ENCODE measurements at regions not wholly inside any gene's neighbourhood (a gene's known extent, or its start where the extent isn't known, plus 50 kb on each side); places are given as distances from the start of the nearest gene placed in this dataset.

DNA sequence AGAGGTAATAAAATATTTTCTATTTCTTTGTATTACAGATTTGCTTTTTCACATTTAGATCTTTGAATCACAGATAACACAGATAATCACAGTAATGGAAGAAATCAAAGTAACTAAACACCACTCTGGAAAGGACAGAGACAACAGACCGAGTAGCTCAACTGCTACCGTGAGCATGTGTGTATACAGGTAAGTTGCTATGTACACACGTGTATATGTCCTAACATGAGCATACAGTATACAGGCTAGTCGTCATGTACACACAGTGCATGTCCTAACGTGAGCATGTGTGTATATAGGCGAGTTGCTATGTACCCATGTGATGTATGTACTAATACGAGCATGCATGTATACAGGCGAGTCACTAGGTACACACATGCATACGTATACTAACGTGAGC, 379.0 kb downstream of the THBS2 start:
- H3K27ac ChIP-seq (ENCODE audit: low read depth in 2 of 2, low read length in 2 of 2), result no peak overlapping the region
- H3K27me3 ChIP-seq (ENCODE audit: control insufficient read depth, insufficient read depth, low read length), result no peaks in the 10 kb centered on the region
- no peaks in the 10 kb centered on the region for H3K4me1 ChIP-seq (ENCODE audit: control insufficient read depth in 2 of 3, insufficient read depth in 2 of 3, low read depth in 1 of 3, low read length in 3 of 3)
- H3K4me3 ChIP-seq (ENCODE audit: low read length in 3 of 3), result peak overlapping the region in 1 of 3 donors; percentile 13
- no peak overlapping the region for H3K9ac ChIP-seq (ENCODE audit: low read length in 3 of 3)
- H3K36me3 ChIP-seq (ENCODE audit: control insufficient read depth in 2 of 3, insufficient read depth in 3 of 3, low read length in 3 of 3), result no peaks in the 10 kb centered on the region
- DNase-seq, result no peak
- intact Hi-C loops (cut with DNase I), result no loop called here
- no peak for TF ChIP-seq CTCF (IDR thresholded peaks at IDR 0.05; ENCODE audit: borderline replicate concordance, extremely low read depth, insufficient read depth)
- H3K9me3 ChIP-seq (ENCODE audit: control insufficient read depth in 2 of 3, insufficient read depth in 1 of 3, low read length in 3 of 3), result peaks cover 0 to 2% (median 0%) of the 10 kb centered on the region in 3 donors
- FAIRE-seq, result no peak

DNA sequence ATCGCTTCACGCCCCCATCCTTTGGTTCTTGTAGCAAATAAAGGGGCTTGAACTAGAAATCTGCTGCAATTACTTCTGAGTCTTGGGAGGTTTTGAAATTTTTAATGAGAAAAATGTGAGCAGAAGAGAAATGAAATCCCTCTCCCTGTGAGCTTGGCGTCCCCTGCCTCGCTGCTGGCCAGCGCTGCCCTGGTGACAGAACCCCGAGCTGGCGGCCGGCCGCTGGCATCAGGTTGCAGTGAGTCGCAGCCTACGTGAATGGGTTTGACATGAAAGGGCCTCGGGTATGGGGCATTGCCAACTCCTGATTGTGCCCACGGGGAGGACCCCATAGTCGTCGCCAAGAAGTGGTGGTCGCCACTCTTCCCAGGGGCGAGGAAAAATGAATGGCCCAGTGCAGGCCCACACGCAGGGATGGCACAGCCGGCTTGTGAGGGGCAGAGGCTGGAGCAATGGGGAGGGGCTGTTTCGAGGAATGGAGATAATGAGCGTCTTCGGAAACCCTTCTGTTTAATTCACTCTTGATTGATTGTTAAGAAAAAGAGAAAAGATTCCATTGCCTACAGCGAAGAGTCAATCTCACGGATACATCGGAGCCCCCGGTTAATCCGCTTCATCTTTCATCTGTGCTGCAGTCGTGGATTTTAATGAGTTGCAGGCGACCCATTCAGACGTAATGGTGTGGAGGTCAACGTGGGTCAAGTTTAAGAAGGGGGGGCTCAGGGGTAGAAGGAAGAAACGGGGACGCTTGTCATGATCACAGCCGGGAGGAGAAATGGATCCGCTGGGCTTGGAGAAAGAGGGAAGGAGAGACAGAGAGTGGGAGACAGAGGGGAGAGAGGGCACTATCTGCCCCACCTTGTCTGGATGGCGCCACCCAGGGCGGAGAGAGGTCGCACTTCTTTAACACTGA, 380.1 kb downstream of the THBS2 start:
- FAIRE-seq, result no peak
- H3K27ac ChIP-seq (ENCODE audit: low read depth in 2 of 2, low read length in 2 of 2), result no peak overlapping the region
- intact Hi-C loops (cut with DNase I), result no loop called here
- DNase-seq, result no peak
- H3K27me3 ChIP-seq (ENCODE audit: control insufficient read depth, insufficient read depth, low read length), result no peaks in the 10 kb centered on the region
- H3K9me3 ChIP-seq (ENCODE audit: control insufficient read depth in 2 of 3, insufficient read depth in 1 of 3, low read length in 3 of 3), result peaks cover 0 to 2% (median 0%) of the 10 kb centered on the region in 3 donors
- no peaks in the 10 kb centered on the region for H3K4me1 ChIP-seq (ENCODE audit: control insufficient read depth in 2 of 3, insufficient read depth in 2 of 3, low read depth in 1 of 3, low read length in 3 of 3)
- H3K9ac ChIP-seq (ENCODE audit: low read length in 3 of 3), result no peak overlapping the region
- no peak overlapping the region for H3K4me3 ChIP-seq (ENCODE audit: low read length in 3 of 3)
- no peak for TF ChIP-seq CTCF (IDR thresholded peaks at IDR 0.05; ENCODE audit: borderline replicate concordance, extremely low read depth, insufficient read depth)
- H3K36me3 ChIP-seq (ENCODE audit: control insufficient read depth in 2 of 3, insufficient read depth in 3 of 3, low read length in 3 of 3), result no peaks in the 10 kb centered on the region

DNA sequence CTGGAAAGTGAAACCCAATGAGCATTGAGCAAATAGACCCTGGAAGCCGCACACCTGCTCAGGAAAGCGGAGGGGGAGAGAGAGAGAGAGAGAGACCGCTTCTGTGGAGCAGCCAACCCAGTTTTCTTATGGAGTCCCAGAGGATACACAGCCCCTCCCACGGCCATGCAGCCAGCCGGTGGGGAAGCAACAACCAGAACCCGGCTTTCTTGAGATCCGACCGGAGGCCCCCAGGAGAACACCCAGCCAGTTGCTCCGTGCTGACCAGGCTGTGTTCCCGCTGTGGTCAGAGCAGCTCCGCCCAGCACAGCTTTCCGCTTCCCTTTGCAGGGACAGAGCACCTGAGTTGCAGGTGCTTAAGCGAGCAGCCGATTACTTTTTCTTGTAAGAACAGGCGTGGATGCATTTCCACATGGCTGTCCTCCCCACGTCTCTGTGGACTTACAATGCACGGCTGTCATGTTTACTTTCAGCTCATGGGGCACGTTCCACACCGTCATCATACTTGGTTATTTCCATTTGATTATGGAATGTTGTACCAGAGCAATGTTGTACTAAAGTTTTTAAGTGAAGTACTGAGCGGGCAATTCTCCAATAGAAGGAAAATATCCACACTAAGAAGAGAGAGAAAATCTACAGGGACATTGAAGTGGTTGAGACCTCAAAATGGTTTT, 381.9 kb downstream of the THBS2 start:
- H3K9ac ChIP-seq (ENCODE audit: low read length in 3 of 3), result no peak overlapping the region
- no peaks in the 10 kb centered on the region for H3K27me3 ChIP-seq (ENCODE audit: control insufficient read depth, insufficient read depth, low read length)
- no peaks in the 10 kb centered on the region for H3K4me1 ChIP-seq (ENCODE audit: control insufficient read depth in 2 of 3, insufficient read depth in 2 of 3, low read depth in 1 of 3, low read length in 3 of 3)
- peaks cover 0 to 2% (median 0%) of the 10 kb centered on the region in 3 donors for H3K9me3 ChIP-seq (ENCODE audit: control insufficient read depth in 2 of 3, insufficient read depth in 1 of 3, low read length in 3 of 3)
- intact Hi-C loops (cut with DNase I), result no loop called here
- FAIRE-seq (no peak), DNase-seq (no peak)
- no peak overlapping the region for H3K27ac ChIP-seq (ENCODE audit: low read depth in 2 of 2, low read length in 2 of 2)
- no peaks in the 10 kb centered on the region for H3K36me3 ChIP-seq (ENCODE audit: control insufficient read depth in 2 of 3, insufficient read depth in 3 of 3, low read length in 3 of 3)
- TF ChIP-seq CTCF (IDR thresholded peaks at IDR 0.05; ENCODE audit: borderline replicate concordance, extremely low read depth, insufficient read depth), result no peak
- H3K4me3 ChIP-seq (ENCODE audit: low read length in 3 of 3), result no peak overlapping the region
